Activated CD8-positive, alpha-beta memory T cell treated with anti-CD3 and anti-CD28 coated beads, Interleukin-2, amount 10 ng/mL, durations not matched to agents 7 days and 5 days (primary cell): ENCODE measurements at regions not wholly inside any gene's neighbourhood (a gene's known extent, or its start where the extent isn't known, plus 50 kb on each side); places are given as distances from the start of the nearest gene placed in this dataset.
"Not testable (repeated sequence)": the region's sequence is repeated elsewhere in the genome, so short reads cannot be mapped to it uniquely, and the experiment has no call there.

ENCODE experiments used
- ATAC-seq: fragments of 150-1000 bp; cut with Tn5 transposase; one replicate; pipeline ENCODE4 v1.10.0; 2021; ENCODE audit warnings: moderate library complexity
- CTCF ChIA-PET: fragments of 350-600 bp; sonication (Branson Sonifier 250); formaldehyde crosslinking; loops from one replicate; lab custom pipeline; 2021; ENCODE audit warnings: antibody characterized with exemption; lab: Charles Lee
- DNase-seq: peaks from one replicate; pipeline ENCODE4 v3.0.0-alpha.2; 2020
- H3K27ac Mint-ChIP-seq: one replicate; pipeline ENCODE4 v1.8.0; 2021; ENCODE audit warnings: mild to moderate bottlenecking, mixed read lengths
- H3K27me3 Mint-ChIP-seq: one replicate; pipeline ENCODE4 v1.8.0; 2021; ENCODE audit warnings: mixed read lengths
- H3K36me3 Mint-ChIP-seq: one replicate; pipeline ENCODE4 v1.8.0; 2021; ENCODE audit warnings: mild to moderate bottlenecking, mixed read lengths
- H3K4me1 Mint-ChIP-seq: one replicate; pipeline ENCODE4 v1.8.0; 2021; ENCODE audit warnings: mixed read lengths
- H3K4me3 Mint-ChIP-seq: one replicate; pipeline ENCODE4 v1.8.0; 2021; ENCODE audit warnings: mild to moderate bottlenecking, moderate library complexity, mixed read lengths
- H3K9me3 Mint-ChIP-seq: one replicate; pipeline ENCODE4 v1.8.0; 2022; ENCODE audit warnings: low read depth, mixed read lengths

GRCh38 chr15:20221063-20221462 lies 320.5 kb downstream of the GOLGA6L6 start:
- H3K27ac Mint-ChIP-seq, H3K9me3 Mint-ChIP-seq, CTCF ChIA-PET, DNase-seq, H3K4me3 Mint-ChIP-seq, H3K36me3 Mint-ChIP-seq, H3K4me1 Mint-ChIP-seq, H3K27me3 Mint-ChIP-seq, ATAC-seq: not testable (repeated sequence)

GRCh38 chr15:20219171-20219570 lies 322.4 kb downstream of the GOLGA6L6 start:
- DNase-seq, H3K27me3 Mint-ChIP-seq, H3K9me3 Mint-ChIP-seq, ATAC-seq, CTCF ChIA-PET, H3K4me1 Mint-ChIP-seq, H3K36me3 Mint-ChIP-seq, H3K4me3 Mint-ChIP-seq, H3K27ac Mint-ChIP-seq: not testable (repeated sequence)

GRCh38 chr15:20215700-20216099 lies 325.9 kb downstream of the GOLGA6L6 start:
- DNase-seq, H3K9me3 Mint-ChIP-seq, H3K27ac Mint-ChIP-seq, H3K27me3 Mint-ChIP-seq, H3K4me1 Mint-ChIP-seq, ATAC-seq, H3K36me3 Mint-ChIP-seq, CTCF ChIA-PET, H3K4me3 Mint-ChIP-seq: not testable (repeated sequence)

GRCh38 chr15:20214101-20214500 lies 327.5 kb downstream of the GOLGA6L6 start:
- H3K36me3 Mint-ChIP-seq, H3K27me3 Mint-ChIP-seq, H3K9me3 Mint-ChIP-seq, H3K27ac Mint-ChIP-seq, CTCF ChIA-PET, H3K4me3 Mint-ChIP-seq, H3K4me1 Mint-ChIP-seq, ATAC-seq, DNase-seq: not testable (repeated sequence)

- CTCF ChIA-PET, H3K4me3 Mint-ChIP-seq, DNase-seq, H3K4me1 Mint-ChIP-seq, H3K9me3 Mint-ChIP-seq, ATAC-seq, H3K27ac Mint-ChIP-seq, H3K36me3 Mint-ChIP-seq, H3K27me3 Mint-ChIP-seq: not testable (repeated sequence)
These were observed 330.1 kb downstream of the GOLGA6L6 start for GRCh38 chr15:20211508-20211907.

GRCh38 chr15:20209973-20210372 lies 331.6 kb downstream of the GOLGA6L6 start:
- DNase-seq, H3K27ac Mint-ChIP-seq, H3K4me3 Mint-ChIP-seq, H3K4me1 Mint-ChIP-seq, CTCF ChIA-PET, H3K9me3 Mint-ChIP-seq, H3K36me3 Mint-ChIP-seq, H3K27me3 Mint-ChIP-seq, ATAC-seq: not testable (repeated sequence)

GRCh38 chr15:20207607-20208006 lies 334.0 kb downstream of the GOLGA6L6 start:
- H3K27ac Mint-ChIP-seq, ATAC-seq, CTCF ChIA-PET, H3K4me1 Mint-ChIP-seq, H3K36me3 Mint-ChIP-seq, H3K9me3 Mint-ChIP-seq, H3K4me3 Mint-ChIP-seq, H3K27me3 Mint-ChIP-seq, DNase-seq: not testable (repeated sequence)

- H3K4me3 Mint-ChIP-seq, DNase-seq, ATAC-seq, CTCF ChIA-PET, H3K9me3 Mint-ChIP-seq, H3K27ac Mint-ChIP-seq, H3K4me1 Mint-ChIP-seq, H3K36me3 Mint-ChIP-seq, H3K27me3 Mint-ChIP-seq: not testable (repeated sequence)
These were observed 334.4 kb downstream of the GOLGA6L6 start for GRCh38 chr15:20207198-20207597.

GRCh38 chr15:20204177-20204866 lies 337.3 kb downstream of the GOLGA6L6 start:
- CTCF ChIA-PET, H3K4me1 Mint-ChIP-seq, H3K36me3 Mint-ChIP-seq, H3K4me3 Mint-ChIP-seq, H3K27ac Mint-ChIP-seq, DNase-seq, H3K9me3 Mint-ChIP-seq, ATAC-seq, H3K27me3 Mint-ChIP-seq: not testable (repeated sequence)

- CTCF ChIA-PET, result not testable (repeated sequence)
These were observed 337.9 kb downstream of the GOLGA6L6 start for GRCh38 chr15:20203649-20204150.

GRCh38 chr15:20194591-20195198 lies 346.9 kb downstream of the GOLGA6L6 start:
- CTCF ChIA-PET, ATAC-seq: not testable (repeated sequence)

More at GRCh38 chr15:20203649-20204150, 337.9 kb downstream of the GOLGA6L6 start:
- H3K27ac Mint-ChIP-seq, H3K4me1 Mint-ChIP-seq, DNase-seq, H3K4me3 Mint-ChIP-seq, H3K27me3 Mint-ChIP-seq, ATAC-seq, H3K9me3 Mint-ChIP-seq, H3K36me3 Mint-ChIP-seq: not testable (repeated sequence)

GRCh38 chr15:20192982-20193929 lies 348.3 kb downstream of the GOLGA6L6 start:
- H3K27ac Mint-ChIP-seq, H3K36me3 Mint-ChIP-seq, H3K4me1 Mint-ChIP-seq, H3K9me3 Mint-ChIP-seq, H3K4me3 Mint-ChIP-seq, CTCF ChIA-PET, H3K27me3 Mint-ChIP-seq: not testable (repeated sequence)
- DNase-seq, result peak; percentile 71
- ATAC-seq, result peak; percentile 94

More at GRCh38 chr15:20194591-20195198, 346.9 kb downstream of the GOLGA6L6 start:
- not testable (repeated sequence) for H3K9me3 Mint-ChIP-seq, H3K36me3 Mint-ChIP-seq, DNase-seq, H3K27me3 Mint-ChIP-seq, H3K4me3 Mint-ChIP-seq, H3K27ac Mint-ChIP-seq, H3K4me1 Mint-ChIP-seq

GRCh38 chr15:20191508-20192125 lies 350.0 kb downstream of the GOLGA6L6 start:
- H3K4me3 Mint-ChIP-seq, CTCF ChIA-PET, H3K27ac Mint-ChIP-seq, H3K27me3 Mint-ChIP-seq, ATAC-seq, H3K4me1 Mint-ChIP-seq, DNase-seq, H3K36me3 Mint-ChIP-seq, H3K9me3 Mint-ChIP-seq: not testable (repeated sequence)
